ENCODE measurements at regions not wholly inside any gene's neighbourhood (a gene's known extent, or its start where the extent isn't known, plus 50 kb on each side); places are given as distances from the start of the nearest gene placed in this dataset.

GRCh38 chr15:31217067-31217466 lies 109.6 kb upstream of the KLF13 start:
- ChIA-PET CTCF (interaction anchor here (0.6 to 0.7 kb wide), 2 partner anchors 86 to 92 kb away, joined by 3 to 11 read pairs; no protein-coding TSS in a partner anchor), POLR2A (interaction anchor here (0.7 kb wide), 1 partner anchor 37 kb away, joined by 3 read pairs; no protein-coding TSS in a partner anchor)
- no peak for ATAC-seq
- H3K27ac ChIP-seq (ENCODE audit: low read length), result peak overlapping the region; percentile 83
- peaks cover 29% of the 10 kb centered on the region for H3K4me1 ChIP-seq (ENCODE audit: control insufficient read depth, insufficient read depth, low read length)
- intact Hi-C loops (cut with micrococcal nuclease; ENCODE audit: unreplicated experiment), result loop anchor here (10.0 kb wide), 1 partner anchor 108 kb away; the partner anchor contains the start of gene KLF13
- no peak for TF ChIP-seq REST (IDR thresholded peaks at IDR 0.05; ENCODE audit: insufficient read depth in 1 of 2, low read depth in 2 of 2, low read length in 1 of 2)
- TF ChIP-seq CTCF (IDR thresholded peaks at IDR 0.05), result no peak
- no peak for TF ChIP-seq TCF7L2 (IDR thresholded peaks at IDR 0.05; ENCODE audit: low read depth, low read length)
- no peak for TF ChIP-seq SIN3A (IDR thresholded peaks at IDR 0.05; ENCODE audit: borderline replicate concordance, insufficient read depth, low read depth, low read length)
- no peak for TF ChIP-seq POLR2AphosphoS5 (IDR thresholded peaks at IDR 0.05; ENCODE audit: low read depth, low read length)
- in situ Hi-C loops (cut with HindIII; ENCODE audit: low pct_unique_long_range_greater_than_20kb, low sequenced_read_pairs), result no loop called here
- no TSS peak for BruUV-seq (replicated peaks)
- no peaks in the 10 kb centered on the region for H3K27me3 ChIP-seq (ENCODE audit: control insufficient read depth, insufficient read depth, low read length)
- H3K9me3 ChIP-seq (ENCODE audit: control insufficient read depth, insufficient read depth, low read depth, low read length), result no peaks in the 10 kb centered on the region
- DNase-seq (ENCODE audit: low read depth, low spot score), result no peak
- no peaks in the 10 kb centered on the region for H3K36me3 ChIP-seq (ENCODE audit: control insufficient read depth, insufficient read depth, low read length)
- peak overlapping the region in 1 of 2 experiments; percentile 55; a peak in 2 of 4 replicates for H3K4me3 ChIP-seq (ENCODE audit: low read depth in 2 of 2, low read length in 2 of 2)

GRCh38 chr15:31217566-31218270 lies 108.9 kb upstream of the KLF13 start:
- ChIA-PET CTCF (no interaction called here), POLR2A (interaction anchor here (0.7 kb wide), 1 partner anchor 36 kb away, joined by 3 read pairs; no protein-coding TSS in a partner anchor)
- DNase-seq (ENCODE audit: low read depth, low spot score), result no peak
- TF ChIP-seq SIN3A (IDR thresholded peaks at IDR 0.05; ENCODE audit: borderline replicate concordance, insufficient read depth, low read depth, low read length), result no peak
- TF ChIP-seq REST (IDR thresholded peaks at IDR 0.05; ENCODE audit: insufficient read depth in 1 of 2, low read depth in 2 of 2, low read length in 1 of 2), result no peak
- no peak for TF ChIP-seq TCF7L2 (IDR thresholded peaks at IDR 0.05; ENCODE audit: low read depth, low read length)
- no peak for TF ChIP-seq CTCF (IDR thresholded peaks at IDR 0.05)
- no peak for TF ChIP-seq POLR2AphosphoS5 (IDR thresholded peaks at IDR 0.05; ENCODE audit: low read depth, low read length)
- intact Hi-C loops (cut with micrococcal nuclease; ENCODE audit: unreplicated experiment) (loop anchor here (10.0 kb wide), 1 partner anchor 107 kb away; the partner anchor contains the start of gene KLF13), in situ Hi-C loops (cut with HindIII; ENCODE audit: low pct_unique_long_range_greater_than_20kb, low sequenced_read_pairs) (no loop called here)
- Histone ChIP-seq H3K4me3 (ENCODE audit: low read depth in 2 of 2, low read length in 2 of 2) (no peak overlapping the region), H3K36me3 (ENCODE audit: control insufficient read depth, insufficient read depth, low read length) (no peaks in the 10 kb centered on the region), H3K27me3 (ENCODE audit: control insufficient read depth, insufficient read depth, low read length) (no peaks in the 10 kb centered on the region), H3K4me1 (ENCODE audit: control insufficient read depth, insufficient read depth, low read length) (peaks cover 33% of the 10 kb centered on the region), H3K27ac (ENCODE audit: low read length) (peak overlapping the region; percentile 83; the same call in 1 of the 2 replicates), H3K9me3 (ENCODE audit: control insufficient read depth, insufficient read depth, low read depth, low read length) (no peaks in the 10 kb centered on the region)
- ATAC-seq, result no peak
- no TSS peak for BruUV-seq (replicated peaks)

Data from Panc1 (cell line).